ENCODE measurements at regions not wholly inside any gene's neighbourhood (a gene's known extent, or its start where the extent isn't known, plus 50 kb on each side); places are given as distances from the start of the nearest gene placed in this dataset.

GRCh38 chr9:14389146-14389545 lies 75.2 kb upstream of the NFIB start (continued):
- no peak for TF ChIP-seq CHD7 (IDR thresholded peaks at IDR 0.05; ENCODE audit: insufficient replicate concordance, low read length)
